Aorta (tissue), 5 donors: ENCODE measurements at regions not wholly inside any gene's neighbourhood (a gene's known extent, or its start where the extent isn't known, plus 50 kb on each side); places are given as distances from the start of the nearest gene placed in this dataset.

Source experiments
- ATAC-seq: fragments of 200-7000 bp; cut with Tn5 transposase; one replicate; pipeline ENCODE4 v1.9.1; 2022; ENCODE audit warnings: moderate library complexity; ENCODE audit not compliant: low FRiP score
- DNase-seq, 2 donors: peaks; one replicate each; pipeline ENCODE4 v3.0.0-alpha.2; 2020
- H3K27ac ChIP-seq, 2 donors: one replicate each; pipeline ENCODE4 v1.5.1; 2013; ENCODE audit warnings: low read length in 2 of 2, mild to moderate bottlenecking in 2 of 2, moderate library complexity in 2 of 2, control low read depth in 1 of 2, inconsistent platforms in 1 of 2, low read depth in 1 of 2
- H3K27me3 ChIP-seq, 2 donors: one replicate each; pipeline ENCODE4 v1.6.1; 2013; ENCODE audit warnings: control low read depth in 1 of 2, low read length in 1 of 2, mild to moderate bottlenecking in 1 of 2, moderate library complexity in 1 of 2; ENCODE audit not compliant: insufficient read depth in 2 of 2, control insufficient read depth in 1 of 2
- H3K36me3 ChIP-seq, 2 donors: one replicate each; pipeline ENCODE4 v1.6.1; 2013; ENCODE audit warnings: control low read depth in 1 of 2, low read length in 1 of 2, mild to moderate bottlenecking in 1 of 2; ENCODE audit not compliant: insufficient read depth in 2 of 2, control insufficient read depth in 1 of 2
- H3K4me1 ChIP-seq, 2 donors: one replicate each; pipeline ENCODE4 v1.6.1; 2013; ENCODE audit warnings: low read length in 2 of 2, control low read depth in 1 of 2, mild to moderate bottlenecking in 1 of 2, moderate library complexity in 1 of 2; ENCODE audit not compliant: insufficient read depth in 2 of 2, control insufficient read depth in 1 of 2
- H3K4me3 ChIP-seq, 2 donors: one replicate each; pipeline ENCODE4 v1.5.1; 2013; ENCODE audit warnings: low read length in 2 of 2, control low read depth in 1 of 2, mild to moderate bottlenecking in 1 of 2
- H3K9me3 ChIP-seq: one replicate; pipeline ENCODE4 v1.6.1; 2013; ENCODE audit warnings: mild to moderate bottlenecking, low read length; ENCODE audit not compliant: control insufficient read depth
- WGBS, 2 donors: extraction: QIAGEN DNeasy Blood & Tissue Kit; methylation state at CpG; one replicate each; pipeline ENCODE4 v1.1.7; 2013; 5-methylcytosine and 5-hydroxymethylcytosine counted together
- intact Hi-C, 2 donors: fragments of 100-400 bp; cut with DNase I; formaldehyde crosslinking; loops; one replicate each; pipeline versions ENCODE4 v1.14.2 to v1.15.0; 2022
- donor health status: healthy with polysubstance abuse.
- donor health status: Bipolar disorder and iron deficiency.
- donor health status: DM: no; HTN: no; CAD: no.
- donor health status: DM: no; HTN: no; CAD: no.
- donor health status: DM: yes; HTN: yes; CAD: no.

DNA sequence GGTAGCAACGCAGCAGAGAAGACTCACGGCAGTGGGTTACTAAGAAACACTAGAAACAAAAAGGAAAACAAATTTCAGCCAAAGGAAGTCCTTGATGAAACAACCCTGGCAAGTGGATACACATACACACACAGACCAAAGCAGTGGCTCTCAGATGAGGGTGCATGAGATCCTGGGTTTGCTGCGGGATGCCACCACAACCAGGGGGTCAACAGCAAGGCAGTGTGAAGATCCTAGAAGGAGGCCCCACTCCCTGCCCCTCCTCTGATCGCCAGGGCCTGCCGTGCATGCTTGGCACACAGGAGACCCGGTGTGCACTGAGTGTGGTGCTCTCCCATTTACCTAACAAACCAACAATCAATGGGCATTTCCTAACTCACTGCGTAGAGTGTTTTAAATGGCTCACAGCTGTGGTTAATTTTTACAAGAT is 252.3 kb upstream of the KLF14 start:
- H3K9me3 ChIP-seq, result no peaks in the 10 kb centered on the region
- H3K4me3 ChIP-seq, result no peak overlapping the region
- H3K4me1 ChIP-seq, result peaks cover 3 to 8% of the 10 kb centered on the region in 2 donors
- no peak overlapping the region for H3K27ac ChIP-seq
- ATAC-seq (peak; percentile 70), DNase-seq (no peak)
- H3K27me3 ChIP-seq, result no peaks in the 10 kb centered on the region
- H3K36me3 ChIP-seq, result peaks cover 0 to 5% of the 10 kb centered on the region in 2 donors
- intact Hi-C loops, result no loop called here
- WGBS, 2 donors, result 49 to 52% methylated on average over 7 of the region's 7 CpGs

DNA sequence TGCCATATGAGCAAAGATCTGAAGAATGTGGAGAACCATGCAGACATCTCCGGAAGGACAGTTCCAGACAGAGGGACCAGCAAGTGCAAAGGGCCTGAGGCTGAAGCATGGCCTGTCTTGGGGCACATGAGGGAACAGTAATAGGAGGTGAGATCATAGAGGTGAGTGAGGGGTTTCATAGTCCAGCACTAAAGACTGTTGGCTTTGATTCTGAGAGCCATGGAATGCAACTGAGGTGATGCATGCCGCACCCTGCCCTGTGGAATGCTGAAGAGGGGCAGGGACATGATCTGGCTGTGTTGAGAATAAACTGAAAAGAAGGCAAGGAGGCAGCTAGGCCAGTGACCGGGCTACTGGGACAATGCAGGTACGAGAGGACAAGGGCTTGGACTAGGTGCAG is 253.1 kb upstream of the KLF14 start:
- peaks cover 3 to 8% of the 10 kb centered on the region in 2 donors for H3K4me1 ChIP-seq
- no peak overlapping the region for H3K4me3 ChIP-seq
- no peaks in the 10 kb centered on the region for H3K9me3 ChIP-seq
- H3K27ac ChIP-seq, result no peak overlapping the region
- peaks cover 0 to 5% of the 10 kb centered on the region in 2 donors for H3K36me3 ChIP-seq
- H3K27me3 ChIP-seq, result no peaks in the 10 kb centered on the region
- DNase-seq (no peak), ATAC-seq (no peak)
- intact Hi-C loops, result no loop called here
- 96% methylated on average over 4 of the region's 4 CpGs for WGBS, 2 donors

DNA sequence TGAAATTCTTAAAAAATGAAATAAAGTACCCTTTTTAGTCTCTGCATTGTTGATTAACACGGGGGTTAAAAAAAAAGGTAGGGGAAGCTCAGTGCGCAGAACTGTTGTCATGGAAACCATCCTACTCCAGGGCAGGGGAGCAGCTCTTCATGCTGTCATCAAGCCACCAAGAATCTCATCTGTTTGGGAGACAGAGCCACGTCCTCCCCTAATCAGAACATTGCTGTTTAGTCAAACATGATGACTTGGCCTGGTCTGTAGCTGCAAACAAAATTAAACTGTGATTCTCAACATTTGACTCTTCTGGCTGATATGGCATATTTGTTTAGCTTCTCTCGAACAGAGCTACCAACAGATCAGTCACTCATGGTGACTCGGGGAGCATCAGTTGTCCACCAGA is 254.4 kb upstream of the KLF14 start:
- no peak overlapping the region for H3K4me3 ChIP-seq
- no peaks in the 10 kb centered on the region for H3K27me3 ChIP-seq
- no peaks in the 10 kb centered on the region for H3K36me3 ChIP-seq
- H3K9me3 ChIP-seq, result no peaks in the 10 kb centered on the region
- H3K4me1 ChIP-seq, result peaks cover 3 to 8% of the 10 kb centered on the region in 2 donors
- 42 to 49% methylated on average over 5 of the region's 5 CpGs for WGBS, 2 donors
- no peak overlapping the region for H3K27ac ChIP-seq
- no peak for DNase-seq
- intact Hi-C loops, result no loop called here
- ATAC-seq, result no peak

DNA sequence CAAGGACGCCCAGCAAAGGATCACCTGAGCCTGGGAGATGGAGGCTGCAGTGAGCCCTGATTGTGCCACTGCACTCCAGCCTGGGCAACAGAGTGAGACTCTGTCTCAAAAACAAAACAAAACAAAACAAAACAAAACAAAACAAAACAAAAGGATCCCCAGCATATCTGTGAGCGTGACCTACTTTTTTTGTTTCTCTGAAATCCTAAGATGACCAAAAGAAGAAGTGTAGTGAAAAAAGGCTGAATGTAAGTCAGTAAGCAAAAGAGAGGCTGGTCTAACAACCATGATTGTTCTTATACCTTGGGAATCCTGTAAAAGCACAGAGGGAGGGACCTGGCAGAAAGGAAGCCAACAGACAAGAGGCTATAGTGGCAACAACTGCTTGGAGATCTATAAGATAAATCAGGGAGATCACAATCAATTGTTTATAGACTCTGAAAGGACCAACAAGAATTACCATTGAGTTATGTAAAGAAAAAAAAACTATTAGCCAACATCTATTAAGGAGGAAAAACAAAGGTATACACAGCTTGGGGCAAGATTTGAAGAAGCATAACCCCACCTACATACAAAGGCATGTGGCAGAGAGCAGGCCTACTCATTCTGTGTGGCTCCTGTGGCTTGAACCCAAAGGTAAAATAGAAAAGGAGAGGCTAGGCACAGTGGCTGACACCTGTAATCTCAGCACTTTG is 255.2 kb upstream of the KLF14 start:
- intact Hi-C loops, result no loop called here
- DNase-seq, result no peak
- H3K9me3 ChIP-seq, result no peaks in the 10 kb centered on the region
- H3K4me1 ChIP-seq, result peaks cover 3 to 14% of the 10 kb centered on the region in 2 donors
- H3K4me3 ChIP-seq, result no peak overlapping the region
- 87 to 92% methylated on average over 2 of the region's 2 CpGs for WGBS, 2 donors
- no peaks in the 10 kb centered on the region for H3K27me3 ChIP-seq
- H3K36me3 ChIP-seq, result no peaks in the 10 kb centered on the region
- H3K27ac ChIP-seq, result no peak overlapping the region
- ATAC-seq, result no peak

DNA sequence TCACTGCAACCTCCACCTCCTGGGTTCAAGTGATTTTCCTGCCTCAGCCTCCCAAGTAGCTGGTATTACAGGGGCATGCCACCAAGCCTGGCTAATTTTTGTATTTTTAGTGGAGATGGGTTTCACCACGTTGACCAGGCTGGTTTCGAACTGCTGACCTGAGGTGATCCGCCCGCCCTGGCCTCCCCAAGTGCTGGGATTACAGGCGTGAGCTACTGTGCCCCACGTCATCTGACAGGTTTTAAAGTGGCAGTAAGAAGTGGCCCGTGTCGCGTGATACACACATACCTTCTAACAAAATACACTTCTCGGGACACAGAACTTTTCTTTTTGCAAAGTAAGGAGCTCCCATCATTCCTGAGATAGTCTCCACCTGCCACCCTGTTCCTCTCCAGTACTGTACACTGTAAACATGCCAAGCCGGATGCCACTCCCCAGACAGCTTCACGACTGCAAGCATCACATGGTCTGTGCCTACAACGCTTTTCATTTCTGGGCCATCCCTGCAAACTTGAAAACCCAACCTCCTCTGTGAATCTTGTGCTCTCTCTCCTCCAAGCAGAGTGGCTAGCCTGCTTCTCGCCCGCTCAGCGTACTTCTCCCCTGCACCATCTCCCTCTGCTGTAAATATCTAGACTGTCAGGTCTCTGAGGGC is 256.3 kb upstream of the KLF14 start:
- Histone ChIP-seq H3K4me3 (no peak overlapping the region), H3K27ac (no peak overlapping the region), H3K36me3 (no peaks in the 10 kb centered on the region), H3K27me3 (no peaks in the 10 kb centered on the region), H3K4me1 (peaks cover 3 to 14% of the 10 kb centered on the region in 2 donors), H3K9me3 (no peaks in the 10 kb centered on the region)
- WGBS, 2 donors, result 77 to 85% methylated on average over 16 of the region's 16 CpGs
- DNase-seq (no peak), ATAC-seq (no peak)
- intact Hi-C loops, result no loop called here

DNA sequence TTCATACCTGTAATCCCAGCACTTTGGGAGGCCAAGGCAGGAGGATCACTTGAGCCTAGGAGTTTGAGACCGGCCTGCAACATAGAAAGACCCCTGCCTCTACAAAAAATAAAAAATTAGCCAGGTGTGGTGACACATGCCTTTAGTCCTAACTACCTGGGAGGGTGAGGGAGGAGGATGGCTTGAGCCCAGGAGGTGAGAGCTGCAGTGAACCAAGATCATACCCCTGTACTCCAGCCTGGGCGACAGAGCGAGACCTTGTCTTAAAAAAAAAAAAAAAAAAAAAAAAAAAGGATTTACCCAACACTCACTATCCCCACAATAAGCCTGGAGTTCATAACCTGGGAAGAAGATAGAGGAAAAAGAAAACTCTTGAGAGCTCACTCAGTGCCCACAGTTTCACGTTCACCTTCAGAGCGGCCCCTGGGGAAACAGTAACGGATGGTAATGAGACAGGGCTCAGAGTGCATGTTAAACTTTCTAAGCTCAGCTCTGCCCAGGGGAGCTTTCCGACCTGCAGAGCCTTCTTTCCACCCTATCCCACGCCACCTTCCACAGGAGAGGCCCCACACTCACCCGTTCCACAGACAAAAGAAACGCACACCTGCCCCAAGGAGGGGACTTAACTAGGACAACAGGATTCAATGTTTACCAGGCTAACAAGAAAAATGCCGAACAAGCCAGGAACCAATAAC is 259.8 kb upstream of the KLF14 start:
- no peak for ATAC-seq
- 85 to 86% methylated on average over 10 to 11 of the region's 11 CpGs for WGBS, 2 donors
- intact Hi-C loops, result no loop called here
- peak overlapping the region; percentile 80 to 84 for H3K27ac ChIP-seq
- H3K9me3 ChIP-seq, result no peaks in the 10 kb centered on the region
- peaks cover 0 to 10% of the 10 kb centered on the region in 2 donors for H3K4me1 ChIP-seq
- no peak overlapping the region for H3K4me3 ChIP-seq
- no peaks in the 10 kb centered on the region for H3K27me3 ChIP-seq
- DNase-seq, result no peak
- no peaks in the 10 kb centered on the region for H3K36me3 ChIP-seq

DNA sequence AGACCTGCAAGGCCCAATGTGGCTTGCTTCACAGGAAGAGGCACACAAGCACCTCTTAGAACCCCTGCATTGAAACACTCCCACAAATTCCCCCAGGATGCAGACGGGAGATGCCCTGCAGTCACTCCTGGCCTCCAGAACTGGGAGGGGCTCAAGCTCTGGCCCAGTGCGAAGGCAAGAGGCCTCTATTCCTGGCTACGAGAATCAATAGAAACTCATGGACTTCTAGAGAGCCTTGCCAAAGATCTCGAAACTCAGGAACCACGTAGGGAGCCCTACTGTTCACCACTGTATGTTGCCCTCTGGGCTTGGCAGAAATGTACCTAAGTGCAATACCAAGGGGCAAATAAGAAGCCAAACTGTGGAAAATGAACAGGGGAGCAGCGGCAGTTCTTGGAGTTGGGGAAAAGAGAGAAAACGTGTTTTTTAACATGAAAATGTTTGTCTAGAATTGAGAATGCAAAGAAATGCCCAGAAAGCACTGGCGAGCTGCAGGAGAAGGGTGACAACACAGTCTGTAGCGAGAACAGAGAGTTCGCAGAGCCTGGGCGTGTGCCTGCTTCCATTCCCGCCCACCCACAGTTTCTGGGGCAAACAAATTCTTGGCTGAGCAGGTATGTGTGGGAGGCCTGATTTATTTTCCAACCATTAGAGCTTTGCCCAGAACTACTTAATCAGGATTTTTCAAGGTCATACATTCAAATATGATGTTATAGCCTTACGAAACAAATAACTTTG is 260.5 kb upstream of the KLF14 start:
- H3K4me1 ChIP-seq, result peaks cover 0 to 10% of the 10 kb centered on the region in 2 donors
- no peaks in the 10 kb centered on the region for H3K36me3 ChIP-seq
- ATAC-seq (peak; percentile 73), DNase-seq (peak; percentile 60 to 81)
- no peaks in the 10 kb centered on the region for H3K9me3 ChIP-seq
- H3K27ac ChIP-seq, result peak overlapping the region; percentile 80 to 84
- 10 to 12% methylated on average over 13 of the region's 13 CpGs for WGBS, 2 donors
- no peaks in the 10 kb centered on the region for H3K27me3 ChIP-seq
- intact Hi-C loops, result no loop called here
- H3K4me3 ChIP-seq, result no peak overlapping the region

DNA sequence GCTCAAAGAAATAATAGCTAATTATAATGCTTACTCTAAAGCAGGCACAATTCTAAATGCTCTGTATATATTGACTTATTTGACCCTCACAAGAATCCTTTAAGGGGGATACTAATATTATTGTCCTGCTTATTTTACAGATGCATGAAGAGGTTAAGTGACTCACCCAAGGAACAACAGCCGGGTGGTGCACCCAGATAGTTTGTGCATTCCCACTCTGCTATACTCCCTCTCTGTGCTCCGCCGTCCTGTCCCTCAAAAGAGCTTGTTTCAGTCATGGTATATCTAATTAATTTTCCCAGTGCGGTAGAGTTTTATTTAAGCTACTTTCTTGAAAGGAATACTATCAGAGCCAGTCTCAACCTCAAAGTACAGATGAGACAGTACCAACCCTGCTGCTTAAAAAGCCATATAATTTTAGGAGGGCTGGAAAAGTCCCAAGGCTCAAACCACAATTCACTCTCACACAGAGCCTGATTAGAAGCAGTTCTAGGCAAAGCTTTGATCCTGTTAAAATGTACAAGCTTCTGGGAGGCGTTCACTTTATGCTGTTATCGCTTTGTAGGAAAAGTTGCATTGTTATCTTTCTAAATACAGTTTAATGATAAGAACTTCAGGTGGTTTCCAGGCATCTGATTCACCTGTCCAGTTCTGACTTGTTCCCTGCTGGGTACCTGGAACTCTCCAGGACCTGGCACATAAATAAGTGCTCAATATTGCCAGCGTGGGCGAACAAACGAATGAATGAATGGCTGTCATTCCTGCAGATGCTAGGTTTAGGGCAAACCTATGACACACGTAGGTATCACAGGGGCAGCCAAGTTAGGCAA is 261.5 kb upstream of the KLF14 start:
- Histone ChIP-seq H3K4me3 (no peak overlapping the region), H3K36me3 (no peaks in the 10 kb centered on the region), H3K27ac (peak overlapping the region in 1 of 2 donors; percentile 54), H3K9me3 (no peaks in the 10 kb centered on the region), H3K27me3 (no peaks in the 10 kb centered on the region), H3K4me1 (peaks cover 0 to 15% of the 10 kb centered on the region in 2 donors)
- ATAC-seq (no peak), DNase-seq (no peak)
- WGBS, 2 donors, result 66 to 72% methylated on average over 10 of the region's 10 CpGs
- intact Hi-C loops, result no loop called here
